Central memory CD8-positive, alpha-beta T cell (primary cell): ENCODE measurements at regions not wholly inside any gene's neighbourhood (a gene's known extent, or its start where the extent isn't known, plus 50 kb on each side); places are given as distances from the start of the nearest gene placed in this dataset.

Source experiments
- ATAC-seq: fragments of 150-1000 bp; cut with Tn5 transposase; replicated peaks from 2 replicates; pipeline ENCODE4 v1.10.0; 2022; ENCODE audit warnings: mild to moderate bottlenecking, moderate FRiP score, moderate number of reproducible peaks; ENCODE audit not compliant: poor library complexity, severe bottlenecking; ENCODE audit errors: extremely low read depth
- DNase-seq, 2 donors: peaks; one replicate each; pipeline ENCODE4 v3.0.0; 2021; ENCODE audit warnings: low spot score in 2 of 2
- H3K27ac Mint-ChIP-seq: one replicate; pipeline ENCODE4 v1.8.0; 2022; ENCODE audit warnings: low read depth, mild to moderate bottlenecking, moderate library complexity, mixed read lengths
- H3K27me3 Mint-ChIP-seq: one replicate; pipeline ENCODE4 v1.8.0; 2022; ENCODE audit warnings: mixed read lengths
- H3K36me3 Mint-ChIP-seq: one replicate; pipeline ENCODE4 v1.8.0; 2022; ENCODE audit warnings: mild to moderate bottlenecking, moderate library complexity, mixed read lengths; ENCODE audit not compliant: insufficient read depth
- H3K4me1 Mint-ChIP-seq: one replicate; pipeline ENCODE4 v1.8.0; 2022; ENCODE audit warnings: mixed read lengths
- H3K4me3 Mint-ChIP-seq: one replicate; pipeline ENCODE4 v1.8.0; 2022; ENCODE audit warnings: mild to moderate bottlenecking, moderate library complexity, mixed read lengths
- H3K9me3 Mint-ChIP-seq: one replicate; pipeline ENCODE4 v1.8.0; 2022; ENCODE audit warnings: mixed read lengths

- Mint-ChIP-seq H3K27ac (peak overlapping the region; percentile 84), H3K4me3 (peak overlapping the region; percentile 31), H3K9me3 (no peaks in the 10 kb centered on the region), H3K36me3 (peaks cover 9% of the 10 kb centered on the region), H3K4me1 (peaks cover 85% of the 10 kb centered on the region), H3K27me3 (no peaks in the 10 kb centered on the region)
- DNase-seq, result no peak
- no peak for ATAC-seq
Observed at GRCh38 chr10:33112831-33113455, 154.9 kb upstream of the ITGB1 start.

GRCh38 chr10:33111488-33112051 lies 153.5 kb upstream of the ITGB1 start:
- DNase-seq, result no peak
- Mint-ChIP-seq H3K4me3 (peak overlapping the region; percentile 65), H3K27me3 (no peaks in the 10 kb centered on the region), H3K4me1 (peaks cover 83% of the 10 kb centered on the region), H3K36me3 (peaks cover 2% of the 10 kb centered on the region), H3K27ac (peak overlapping the region; percentile 92), H3K9me3 (no peaks in the 10 kb centered on the region)
- no peak for ATAC-seq

- peak overlapping the region; percentile 92 for H3K27ac Mint-ChIP-seq
- ATAC-seq (peak; percentile 68), DNase-seq (no peak)
- no peaks in the 10 kb centered on the region for H3K9me3 Mint-ChIP-seq
- H3K4me1 Mint-ChIP-seq, result peaks cover 70% of the 10 kb centered on the region
- no peaks in the 10 kb centered on the region for H3K27me3 Mint-ChIP-seq
- H3K4me3 Mint-ChIP-seq, result peak overlapping the region; percentile 65
- peaks cover 2% of the 10 kb centered on the region for H3K36me3 Mint-ChIP-seq
Observed at GRCh38 chr10:33109788-33110469, 151.9 kb upstream of the ITGB1 start.

- Mint-ChIP-seq H3K9me3 (no peaks in the 10 kb centered on the region), H3K27ac (peak overlapping the region; percentile 92), H3K4me1 (peaks cover 64% of the 10 kb centered on the region), H3K27me3 (no peaks in the 10 kb centered on the region), H3K36me3 (no peaks in the 10 kb centered on the region), H3K4me3 (peak overlapping the region; percentile 65)
- ATAC-seq (no peak), DNase-seq (no peak)
Observed at GRCh38 chr10:33109384-33109783, 151.4 kb upstream of the ITGB1 start.

GRCh38 chr10:33107953-33108352 lies 149.9 kb upstream of the ITGB1 start:
- Mint-ChIP-seq H3K36me3 (no peaks in the 10 kb centered on the region), H3K4me1 (peaks cover 54% of the 10 kb centered on the region), H3K27ac (no peak overlapping the region), H3K4me3 (no peak overlapping the region), H3K27me3 (no peaks in the 10 kb centered on the region), H3K9me3 (peaks cover 6% of the 10 kb centered on the region)
- DNase-seq (no peak), ATAC-seq (no peak)

- H3K4me3 Mint-ChIP-seq, result no peak overlapping the region
- no peaks in the 10 kb centered on the region for H3K27me3 Mint-ChIP-seq
- ATAC-seq (no peak), DNase-seq (no peak)
- H3K4me1 Mint-ChIP-seq, result peaks cover 47% of the 10 kb centered on the region
- H3K27ac Mint-ChIP-seq, result no peak overlapping the region
- H3K9me3 Mint-ChIP-seq, result peaks cover 6% of the 10 kb centered on the region
- no peaks in the 10 kb centered on the region for H3K36me3 Mint-ChIP-seq
Observed at GRCh38 chr10:33106767-33107166, 148.7 kb upstream of the ITGB1 start.

- no peak for DNase-seq
- no peak for ATAC-seq
- no peak overlapping the region for H3K27ac Mint-ChIP-seq
Observed at GRCh38 chr10:33103863-33104379, 145.9 kb upstream of the ITGB1 start.

GRCh38 chr10:33102071-33102470 lies 144.0 kb upstream of the ITGB1 start:
- no peak overlapping the region for H3K4me3 Mint-ChIP-seq
- H3K27ac Mint-ChIP-seq, result peak overlapping the region; percentile 68
- H3K4me1 Mint-ChIP-seq, result peaks cover 32% of the 10 kb centered on the region
- peaks cover 5% of the 10 kb centered on the region for H3K36me3 Mint-ChIP-seq
- no peak for ATAC-seq
- peaks cover 6% of the 10 kb centered on the region for H3K9me3 Mint-ChIP-seq
- no peak for DNase-seq
- H3K27me3 Mint-ChIP-seq, result no peaks in the 10 kb centered on the region

More at GRCh38 chr10:33103863-33104379, 145.9 kb upstream of the ITGB1 start:
- H3K27me3 Mint-ChIP-seq, result no peaks in the 10 kb centered on the region
- H3K4me1 Mint-ChIP-seq, result peaks cover 46% of the 10 kb centered on the region
- H3K36me3 Mint-ChIP-seq, result peaks cover 5% of the 10 kb centered on the region
- H3K9me3 Mint-ChIP-seq, result peaks cover 6% of the 10 kb centered on the region
- no peak overlapping the region for H3K4me3 Mint-ChIP-seq

- H3K27me3 Mint-ChIP-seq, result no peaks in the 10 kb centered on the region
- H3K36me3 Mint-ChIP-seq, result peaks cover 5% of the 10 kb centered on the region
- H3K27ac Mint-ChIP-seq, result peak overlapping the region; percentile 68
- ATAC-seq, result no peak
- DNase-seq, result no peak
- peaks cover 6% of the 10 kb centered on the region for H3K9me3 Mint-ChIP-seq
- H3K4me3 Mint-ChIP-seq, result no peak overlapping the region
- H3K4me1 Mint-ChIP-seq, result peaks cover 30% of the 10 kb centered on the region
Observed at GRCh38 chr10:33101392-33101787, 143.4 kb upstream of the ITGB1 start.

- DNase-seq (no peak), ATAC-seq (no peak)
- peak overlapping the region; percentile 68 for H3K27ac Mint-ChIP-seq
- no peaks in the 10 kb centered on the region for H3K27me3 Mint-ChIP-seq
- peaks cover 5% of the 10 kb centered on the region for H3K36me3 Mint-ChIP-seq
- H3K4me1 Mint-ChIP-seq, result peaks cover 30% of the 10 kb centered on the region
- peaks cover 6% of the 10 kb centered on the region for H3K9me3 Mint-ChIP-seq
- no peak overlapping the region for H3K4me3 Mint-ChIP-seq
Observed at GRCh38 chr10:33100781-33101391, 142.9 kb upstream of the ITGB1 start.

- H3K36me3 Mint-ChIP-seq, result peaks cover 5% of the 10 kb centered on the region
- H3K27me3 Mint-ChIP-seq, result no peaks in the 10 kb centered on the region
- H3K4me1 Mint-ChIP-seq, result peaks cover 32% of the 10 kb centered on the region
- peak overlapping the region; percentile 12 for H3K4me3 Mint-ChIP-seq
- peak overlapping the region; percentile 75 for H3K27ac Mint-ChIP-seq
- DNase-seq (no peak), ATAC-seq (no peak)
- H3K9me3 Mint-ChIP-seq, result peaks cover 6% of the 10 kb centered on the region
Observed at GRCh38 chr10:33099748-33100147, 141.7 kb upstream of the ITGB1 start.

GRCh38 chr10:33098951-33099663 lies 141.1 kb upstream of the ITGB1 start:
- no peak for DNase-seq
- H3K36me3 Mint-ChIP-seq, result peaks cover 5% of the 10 kb centered on the region
- H3K4me1 Mint-ChIP-seq, result peaks cover 35% of the 10 kb centered on the region
- peak overlapping the region; percentile 75 for H3K27ac Mint-ChIP-seq
- H3K9me3 Mint-ChIP-seq, result peaks cover 6% of the 10 kb centered on the region
- ATAC-seq, result no peak
- H3K27me3 Mint-ChIP-seq, result no peaks in the 10 kb centered on the region
- H3K4me3 Mint-ChIP-seq, result peak overlapping the region; percentile 12
